GM23248 (cell line): ENCODE measurements at regions not wholly inside any gene's neighbourhood (a gene's known extent, or its start where the extent isn't known, plus 50 kb on each side); places are given as distances from the start of the nearest gene placed in this dataset.

Experiments used
- EZH2 ChIP-seq: fragments of 200-600 bp; sonication (generic); IDR thresholded peaks from 2 replicates; pipeline ENCODE4 v1.6.1; 2018; ENCODE audit warnings: antibody characterized with exemption, mild to moderate bottlenecking; ENCODE audit not compliant: insufficient read depth, poor library complexity, severe bottlenecking
- EZH2phosphoT487 ChIP-seq: fragments of 200-600 bp; sonication (generic); IDR thresholded peaks from 2 replicates; pipeline ENCODE4 v1.6.1; 2018; ENCODE audit warnings: antibody characterized with exemption, moderate library complexity, mild to moderate bottlenecking, low read depth; ENCODE audit not compliant: insufficient read depth

- no peak for TF ChIP-seq EZH2phosphoT487
- no peak for TF ChIP-seq EZH2
Observed at GRCh38 chr2:205860181-205860580, 177.9 kb downstream of the NRP2 start.
